Suprapubic skin (tissue), 4 donors: ENCODE measurements at regions not wholly inside any gene's neighbourhood (a gene's known extent, or its start where the extent isn't known, plus 50 kb on each side); places are given as distances from the start of the nearest gene placed in this dataset.
A peak's percentile ranks its signal among the peaks of the same experiment; 100 is the strongest.
"Not testable (repeated sequence)": the region's sequence is repeated elsewhere in the genome, so short reads cannot be mapped to it uniquely, and the experiment has no call there.

Experiments
- DNase-seq, 2 donors: peaks; one replicate each; pipeline ENCODE4 v3.0.0-alpha.2; 2019; ENCODE audit warnings: low spot score in 2 of 2
- H3K27ac ChIP-seq: fragments of 200-600 bp; sonication (generic); one replicate; pipeline ENCODE4 v1.5.1; 2019
- H3K27me3 ChIP-seq: fragments of 200-600 bp; sonication (generic); one replicate; pipeline ENCODE4 v1.5.1; 2019
- H3K36me3 ChIP-seq: fragments of 200-600 bp; sonication (generic); one replicate; pipeline ENCODE4 v1.5.1; 2019
- H3K4me1 ChIP-seq: fragments of 200-600 bp; sonication (generic); one replicate; pipeline ENCODE4 v1.5.1; 2019
- H3K4me3 ChIP-seq: fragments of 200-600 bp; sonication (generic); one replicate; pipeline ENCODE4 v1.5.1; 2019; ENCODE audit warnings: mild to moderate bottlenecking
- H3K9me3 ChIP-seq: fragments of 200-600 bp; sonication (generic); one replicate; pipeline ENCODE4 v1.5.1; 2019
- CTCF ChIP-seq, 2 donors: fragments of 200-600 bp in 1 of 2; fragments of 450-650 bp in 1 of 2; sonication (generic) in 1 of 2; IDR thresholded peaks; one replicate each; pipeline ENCODE4 v1.5.1; 2016 to 2019; ENCODE audit warnings: antibody characterized with exemption in 2 of 2, mild to moderate bottlenecking in 1 of 2, moderate library complexity in 1 of 2
- EP300 ChIP-seq: sonication (generic); formaldehyde crosslinking; IDR thresholded peaks from one replicate; pipeline ENCODE4 v1.6.1; 2017; ENCODE audit warnings: antibody characterized with exemption
- POLR2A ChIP-seq, 2 donors: fragments of 450-650 bp; IDR thresholded peaks; one replicate each; pipeline ENCODE4 v1.6.1; 2017; ENCODE audit warnings: antibody characterized with exemption in 2 of 2, mild to moderate bottlenecking in 2 of 2, moderate library complexity in 2 of 2
- POLR2AphosphoS5 ChIP-seq, 3 donors: sonication (generic); formaldehyde crosslinking; IDR thresholded peaks; one replicate each; pipeline ENCODE4 v1.6.1; 2017; ENCODE audit warnings: antibody characterized with exemption in 3 of 3
- WGBS: methylation state at CpG from one replicate; pipeline ENCODE4 v1.1.5; 2018; 5-methylcytosine and 5-hydroxymethylcytosine counted together

DNA sequence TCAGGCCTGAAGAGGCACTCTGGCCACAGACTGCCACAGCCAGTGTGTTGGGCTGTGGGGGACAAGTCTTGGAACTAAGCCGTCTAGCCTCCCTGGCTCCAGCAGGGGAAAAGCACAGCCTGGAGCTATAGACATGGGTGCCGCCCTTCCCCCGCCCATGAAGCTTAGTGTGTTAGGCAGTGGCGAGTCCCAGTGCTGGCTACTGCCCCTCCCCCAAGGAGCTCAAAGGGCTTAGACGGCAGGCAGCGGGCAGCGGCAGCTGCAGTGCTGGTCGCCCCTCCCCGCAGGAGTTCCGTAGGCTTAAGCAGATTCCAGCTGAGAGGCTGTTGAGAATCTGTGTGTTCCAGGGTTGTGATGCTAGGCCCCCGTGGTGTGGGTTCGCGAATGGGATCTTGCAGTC is 135.8 kb upstream of the RORA start:
- Histone ChIP-seq H3K27me3 (no peaks in the 10 kb centered on the region), H3K27ac (no peak overlapping the region)
- no CpG with 5 or more reads among the region's 13 CpGs for WGBS

GRCh38 chr15:61362912-61363311 is 133.8 kb upstream of the RORA start:
- H3K36me3 ChIP-seq, H3K9me3 ChIP-seq, H3K27me3 ChIP-seq, H3K4me1 ChIP-seq, H3K27ac ChIP-seq, H3K4me3 ChIP-seq, DNase-seq: not testable (repeated sequence)

More for the DNA sequence above, 135.8 kb upstream of the RORA start:
- no peak overlapping the region for H3K4me3 ChIP-seq
- H3K9me3 ChIP-seq: no peaks in the 10 kb centered on the region
- TF ChIP-seq CTCF (IDR thresholded peaks at IDR 0.05) (no peak), POLR2AphosphoS5 (IDR thresholded peaks at IDR 0.05) (no peak), EP300 (no peak), POLR2A (IDR thresholded peaks at IDR 0.05) (no peak)
- H3K36me3 ChIP-seq: no peaks in the 10 kb centered on the region
- DNase-seq: peak in 1 of 2 donors; percentile 74
- no peaks in the 10 kb centered on the region for H3K4me1 ChIP-seq

DNA sequence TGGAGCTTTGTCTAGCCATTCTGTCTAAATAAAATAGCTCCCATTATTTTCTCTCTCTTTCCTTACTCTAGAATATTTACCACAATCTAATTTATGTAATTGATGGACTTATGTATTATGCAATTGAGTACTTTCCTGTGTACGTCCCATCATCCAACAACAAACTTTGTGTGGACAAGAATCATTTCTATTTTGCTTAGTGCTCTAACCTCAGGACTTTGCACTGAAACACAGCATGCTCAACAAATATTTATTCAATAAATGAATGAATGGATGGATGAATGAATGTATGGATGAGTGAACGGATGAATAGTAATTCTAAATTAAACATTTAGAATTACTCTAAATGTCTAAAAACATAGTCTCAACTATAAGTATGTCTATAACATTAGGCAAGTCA is 115.2 kb upstream of the RORA start:
- H3K27me3 ChIP-seq: no peaks in the 10 kb centered on the region
- H3K4me1 ChIP-seq: no peaks in the 10 kb centered on the region
- no peak for DNase-seq
- 82% methylated on average over 2 of the region's 2 CpGs for WGBS
- H3K4me3 ChIP-seq: no peak overlapping the region
- no peak overlapping the region for H3K27ac ChIP-seq
- TF ChIP-seq POLR2A (IDR thresholded peaks at IDR 0.05) (no peak), CTCF (IDR thresholded peaks at IDR 0.05) (no peak), EP300 (no peak), POLR2AphosphoS5 (IDR thresholded peaks at IDR 0.05) (no peak)
- peaks cover 4% of the 10 kb centered on the region for H3K9me3 ChIP-seq
- H3K36me3 ChIP-seq: no peaks in the 10 kb centered on the region

GRCh38 chr15:61342390-61342789 is 113.3 kb upstream of the RORA start:
- no peak overlapping the region for H3K27ac ChIP-seq
- 100% methylated on average over 2 of the region's 2 CpGs for WGBS
- H3K4me1 ChIP-seq: no peaks in the 10 kb centered on the region
- no peaks in the 10 kb centered on the region for H3K36me3 ChIP-seq
- H3K4me3 ChIP-seq: no peak overlapping the region
- no peaks in the 10 kb centered on the region for H3K27me3 ChIP-seq
- H3K9me3 ChIP-seq: peaks cover 4% of the 10 kb centered on the region
- TF ChIP-seq POLR2A (IDR thresholded peaks at IDR 0.05) (no peak), POLR2AphosphoS5 (IDR thresholded peaks at IDR 0.05) (no peak), EP300 (no peak), CTCF (IDR thresholded peaks at IDR 0.05) (no peak)
- DNase-seq: no peak

GRCh38 chr15:61339516-61339915 is 110.4 kb upstream of the RORA start:
- Histone ChIP-seq H3K4me3 (no peak overlapping the region), H3K27me3 (peaks cover 4% of the 10 kb centered on the region), H3K4me1 (no peaks in the 10 kb centered on the region), H3K27ac (no peak overlapping the region), H3K9me3 (peaks cover 4% of the 10 kb centered on the region), H3K36me3 (no peaks in the 10 kb centered on the region)
- no peak for TF ChIP-seq POLR2A (IDR thresholded peaks at IDR 0.05)
- TF ChIP-seq POLR2AphosphoS5 (IDR thresholded peaks at IDR 0.05): no peak
- TF ChIP-seq EP300: no peak
- TF ChIP-seq CTCF (IDR thresholded peaks at IDR 0.05): no peak
- DNase-seq: no peak

- 60% methylated on average over 8 of the region's 8 CpGs for WGBS
Measured at GRCh38 chr15:61337541-61337940, 108.4 kb upstream of the RORA start.

More at GRCh38 chr15:61337541-61337940, 108.4 kb upstream of the RORA start:
- no peaks in the 10 kb centered on the region for H3K36me3 ChIP-seq
- no peak for TF ChIP-seq POLR2AphosphoS5 (IDR thresholded peaks at IDR 0.05)
- no peak for TF ChIP-seq EP300
- no peak overlapping the region for H3K27ac ChIP-seq
- peaks cover 6% of the 10 kb centered on the region for H3K27me3 ChIP-seq
- no peaks in the 10 kb centered on the region for H3K4me1 ChIP-seq
- H3K9me3 ChIP-seq: no peaks in the 10 kb centered on the region
- no peak overlapping the region for H3K4me3 ChIP-seq
- DNase-seq: no peak
